ENCODE measurements at regions not wholly inside any gene's neighbourhood (a gene's known extent, or its start where the extent isn't known, plus 50 kb on each side); places are given as distances from the start of the nearest gene placed in this dataset.

DNA sequence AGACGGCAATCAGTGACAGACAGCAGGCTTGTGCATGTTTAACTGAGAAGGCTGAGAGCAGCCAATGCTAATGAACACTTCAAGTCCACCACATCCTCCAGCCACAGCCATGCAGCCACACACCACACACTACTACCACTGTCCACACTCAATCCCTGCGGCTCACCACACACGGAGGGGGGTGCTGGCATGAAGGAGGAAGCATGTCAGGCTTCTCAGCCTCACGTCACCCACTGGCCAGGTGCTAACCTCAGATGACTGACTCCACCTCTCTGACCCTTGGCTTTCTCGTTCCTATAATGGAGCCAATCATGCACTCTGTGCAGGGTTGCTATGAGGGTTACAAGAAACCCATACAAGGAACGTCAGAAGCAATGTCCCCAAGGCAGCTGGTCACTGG, 165.4 kb upstream of the RNF32 start:
- no peak for TF ChIP-seq CTCF (IDR thresholded peaks at IDR 0.05)
- TF ChIP-seq POLR2A (IDR thresholded peaks at IDR 0.05) = no peak

Data from esophagus squamous epithelium (tissue), 4 donors.